SU-DHL-6 (cell line): ENCODE measurements at regions not wholly inside any gene's neighbourhood (a gene's known extent, or its start where the extent isn't known, plus 50 kb on each side); places are given as distances from the start of the nearest gene placed in this dataset.

Source experiments
- H2AFZ ChIP-seq: fragments of 200-600 bp; sonication (generic); 2 replicates; pipeline ENCODE4 v1.6.1; 2014; ENCODE audit warnings: low read depth, mild to moderate bottlenecking, moderate library complexity, mixed read lengths, antibody characterized with exemption, low read length; ENCODE audit not compliant: severe bottlenecking
- H3F3A ChIP-seq: fragments of 200-600 bp; shearing (Covaris generic); 2 replicates; pipeline ENCODE4 v1.6.0; 2016; ENCODE audit warnings: antibody characterized with exemption, mild to moderate bottlenecking; ENCODE audit not compliant: insufficient read depth
- H3K27ac ChIP-seq: fragments of 200-600 bp; sonication (generic); 2 replicates; pipeline ENCODE4 v1.5.1; 2016; ENCODE audit warnings: low read depth, mild to moderate bottlenecking, low read length, moderate library complexity, mixed read lengths
- H3K27me3 ChIP-seq: fragments of 200-600 bp; sonication (generic), shearing (Covaris generic); 2 replicates; pipeline ENCODE4 v1.6.0; 2014; ENCODE audit warnings: mild to moderate bottlenecking, low read length
- H3K36me3 ChIP-seq: fragments of 200-600 bp; sonication (generic); 2 replicates; pipeline ENCODE4 v1.6.1; 2014; ENCODE audit warnings: mild to moderate bottlenecking, low read length, mixed read lengths
- H3K4me2 ChIP-seq: fragments of 300-600, 200-600 bp; shearing (Covaris generic), sonication (generic); 2 replicates; pipeline ENCODE4 v1.6.0; 2014; ENCODE audit warnings: low read length, low read depth, mild to moderate bottlenecking; ENCODE audit not compliant: poor library complexity, severe bottlenecking
- H3K4me3 ChIP-seq: fragments of 200-600 bp; sonication (generic); 2 replicates; pipeline ENCODE4 v1.5.1; 2014; ENCODE audit warnings: antibody characterized with exemption, low read length, mild to moderate bottlenecking, mixed read lengths; ENCODE audit not compliant: insufficient read depth, poor library complexity, severe bottlenecking
- H3K79me2 ChIP-seq: fragments of 200-600 bp; sonication (generic); 2 replicates; pipeline ENCODE4 v1.6.1; 2014; ENCODE audit warnings: mild to moderate bottlenecking, low read length, moderate library complexity; ENCODE audit not compliant: insufficient read depth
- H3K9ac ChIP-seq: fragments of 200-600 bp; sonication (generic); 2 replicates; pipeline ENCODE4 v1.7.0; 2014; ENCODE audit warnings: mild to moderate bottlenecking, low read length
- H3K9me2 ChIP-seq: fragments of 200-600 bp; sonication (generic); replicated peaks from 2 replicates; pipeline ENCODE4 v1.6.1; 2014; ENCODE audit warnings: low read length; ENCODE audit not compliant: insufficient read depth
- H3K9me3 ChIP-seq: fragments of 200-600 bp; sonication (generic); 2 replicates; pipeline ENCODE4 v1.6.1; 2014; ENCODE audit warnings: low read length, mixed read lengths; ENCODE audit not compliant: insufficient read depth
- H4K20me1 ChIP-seq: fragments of 200-600 bp; sonication (generic); 2 replicates; pipeline ENCODE4 v1.6.1; 2014; ENCODE audit warnings: low read depth, mild to moderate bottlenecking, antibody characterized with exemption, low read length, moderate library complexity, mixed read lengths
- CTCF ChIP-seq: fragments of 200-600 bp; sonication (generic); IDR thresholded peaks from one replicate; pipeline ENCODE4 v1.5.1; 2017; ENCODE audit warnings: antibody characterized with exemption, mild to moderate bottlenecking, low read length, moderate library complexity; ENCODE audit not compliant: insufficient read depth, poor library complexity, severe bottlenecking
- EZH2phosphoT487 ChIP-seq: fragments of 200-600 bp; sonication (generic), shearing (Covaris generic); conservative IDR thresholded peaks from 2 replicates; pipeline ENCODE4 v1.6.1; 2018; ENCODE audit warnings: mild to moderate bottlenecking, antibody characterized with exemption, low read length, moderate library complexity, mixed read lengths

DNA sequence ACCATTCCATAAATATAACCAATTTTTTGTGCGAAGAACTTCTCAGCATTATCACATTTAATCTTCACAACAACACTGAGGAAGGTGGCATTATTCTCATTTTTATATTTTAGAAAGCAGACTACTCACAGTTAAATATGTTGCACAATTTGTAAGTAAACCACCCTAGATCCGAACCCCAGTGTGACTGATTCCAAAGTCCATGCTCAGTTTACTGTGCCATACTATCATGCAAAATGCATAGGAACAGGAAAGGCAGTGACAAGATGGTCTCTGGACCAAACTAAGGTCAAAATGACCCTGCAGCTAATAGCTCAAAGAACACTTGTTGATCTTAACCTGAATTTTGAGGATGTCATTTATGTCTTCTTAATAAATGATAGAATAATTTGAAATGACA, 185.4 kb downstream of the GXYLT1 start:
- Histone ChIP-seq H3K4me2 (no peak overlapping the region), H3K36me3 (no peaks in the 10 kb centered on the region), H3K9ac (no peak overlapping the region), H3K27me3 (no peaks in the 10 kb centered on the region), H3K79me2 (no peaks in the 10 kb centered on the region), H3K4me3 (no peak overlapping the region), H3K9me2 (no peaks in the 10 kb centered on the region), H3K27ac (no peak overlapping the region), H2AFZ (no peak overlapping the region), H3K9me3 (no peaks in the 10 kb centered on the region), H4K20me1 (no peaks in the 10 kb centered on the region), H3F3A (no peaks in the 10 kb centered on the region)
- no peak for TF ChIP-seq CTCF
- no peak for TF ChIP-seq EZH2phosphoT487

DNA sequence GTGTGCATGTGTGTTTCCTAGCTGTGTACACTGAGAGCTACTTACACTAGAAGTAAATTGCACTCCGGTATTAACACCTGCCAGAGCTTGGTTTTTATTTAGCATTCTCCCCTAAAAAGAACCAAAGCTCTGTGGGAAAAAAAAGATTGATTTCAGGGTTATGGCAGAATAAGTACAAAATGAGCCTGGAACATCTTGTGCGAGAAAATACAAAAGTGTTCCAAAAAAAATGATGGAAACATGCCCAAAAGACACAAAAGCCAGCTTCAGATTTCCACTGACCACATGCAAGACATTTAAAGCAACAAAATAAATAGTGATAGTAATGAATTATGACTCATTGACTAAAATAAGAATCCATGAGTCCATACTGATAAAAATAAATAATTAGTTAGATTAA, 188.3 kb downstream of the GXYLT1 start:
- H3K27ac ChIP-seq: no peak overlapping the region
- H3K79me2 ChIP-seq: no peaks in the 10 kb centered on the region
- H3K4me3 ChIP-seq: no peak overlapping the region
- H3F3A ChIP-seq: no peaks in the 10 kb centered on the region
- H3K36me3 ChIP-seq: no peaks in the 10 kb centered on the region
- H2AFZ ChIP-seq: no peak overlapping the region
- H3K27me3 ChIP-seq: no peaks in the 10 kb centered on the region
- H3K9me3 ChIP-seq: no peaks in the 10 kb centered on the region
- H3K4me2 ChIP-seq: no peak overlapping the region
- H3K9me2 ChIP-seq: no peaks in the 10 kb centered on the region
- TF ChIP-seq EZH2phosphoT487: no peak
- TF ChIP-seq CTCF: no peak
- no peaks in the 10 kb centered on the region for H4K20me1 ChIP-seq
- H3K9ac ChIP-seq: no peak overlapping the region

DNA sequence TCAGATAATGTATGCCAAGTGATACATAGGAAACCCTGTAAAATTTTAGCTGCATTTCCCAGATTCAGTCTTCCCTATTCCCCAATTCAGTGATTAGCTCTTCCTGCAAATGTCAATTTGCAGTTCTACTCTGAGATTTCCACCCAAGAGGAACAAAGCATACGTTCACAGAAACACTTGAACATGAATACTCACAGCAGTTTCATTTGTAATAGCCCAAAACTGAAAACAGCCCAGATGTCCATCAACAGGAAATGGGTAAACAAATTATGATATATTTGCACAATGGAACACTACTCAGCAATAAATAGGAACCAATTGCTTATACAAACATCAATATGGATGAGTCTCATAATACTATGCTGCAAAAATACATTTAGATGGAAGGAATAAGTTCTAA, 194.2 kb downstream of the GXYLT1 start:
- H3K27ac ChIP-seq: no peak overlapping the region
- no peak overlapping the region for H3K4me2 ChIP-seq
- H3F3A ChIP-seq: no peaks in the 10 kb centered on the region
- no peak overlapping the region for H3K4me3 ChIP-seq
- H3K9me3 ChIP-seq: no peaks in the 10 kb centered on the region
- no peaks in the 10 kb centered on the region for H3K36me3 ChIP-seq
- no peak overlapping the region for H2AFZ ChIP-seq
- no peaks in the 10 kb centered on the region for H3K9me2 ChIP-seq
- TF ChIP-seq EZH2phosphoT487 (no peak), CTCF (no peak)
- no peaks in the 10 kb centered on the region for H3K79me2 ChIP-seq
- H4K20me1 ChIP-seq: no peaks in the 10 kb centered on the region
- H3K9ac ChIP-seq: no peak overlapping the region
- no peaks in the 10 kb centered on the region for H3K27me3 ChIP-seq

GRCh38 chr12:41946106-41946505, 198.6 kb downstream of the GXYLT1 start:
- no peaks in the 10 kb centered on the region for H3K79me2 ChIP-seq
- no peaks in the 10 kb centered on the region for H3K36me3 ChIP-seq
- no peak overlapping the region for H2AFZ ChIP-seq
- H3K27me3 ChIP-seq: no peaks in the 10 kb centered on the region
- H3K9me2 ChIP-seq: no peaks in the 10 kb centered on the region
- H3K4me3 ChIP-seq: no peak overlapping the region
- no peaks in the 10 kb centered on the region for H3K9me3 ChIP-seq
- TF ChIP-seq EZH2phosphoT487 (no peak), CTCF (no peak)
- no peak overlapping the region for H3K27ac ChIP-seq
- no peaks in the 10 kb centered on the region for H3F3A ChIP-seq
- no peak overlapping the region for H3K4me2 ChIP-seq
- H3K9ac ChIP-seq: no peak overlapping the region
- H4K20me1 ChIP-seq: no peaks in the 10 kb centered on the region
